H1 (cell line): ENCODE measurements at regions not wholly inside any gene's neighbourhood (a gene's known extent, or its start where the extent isn't known, plus 50 kb on each side); places are given as distances from the start of the nearest gene placed in this dataset.

Source experiments
- CTCF ChIA-PET: fragments of 300-600 bp; sonication (Branson Sonifier 250); formaldehyde crosslinking; loops from one replicate; lab custom pipeline; 2021; ENCODE audit not compliant: partially characterized antibody; lab: Charles Lee
- POLR2A ChIA-PET: fragments of 300-600 bp; sonication (Branson Sonifier 250); formaldehyde crosslinking; loops from one replicate; lab custom pipeline; 2021; ENCODE audit warnings: inconsistent platforms; ENCODE audit not compliant: partially characterized antibody; lab: Charles Lee
- DNase-seq, 2 experiments: peaks; one replicate each; pipeline versions ENCODE4 v3.0.0 to v3.0.0-alpha.2; 2010 to 2022; ENCODE audit warnings: low spot score in 2 of 2, low read depth in 1 of 2, mixed read lengths in 1 of 2
- FAIRE-seq: peaks from 2 replicates; lab custom pipeline; 2011; peaks lifted over from hg19 to GRCh38; lab: Jason Lieb, UNC
- H2AFZ ChIP-seq: 2 replicates; pipeline ENCODE4 v1.8.1; 2012; ENCODE audit warnings: low read length, inconsistent platforms
- H2AK5ac ChIP-seq: 2 replicates; pipeline ENCODE4 v1.6.1; 2013; ENCODE audit warnings: low read depth, low read length
- H2BK120ac ChIP-seq: replicated peaks from 2 replicates; pipeline ENCODE3; 2013; ENCODE audit warnings: low read depth, low read length, inconsistent platforms
- H2BK12ac ChIP-seq: 2 replicates; pipeline ENCODE4 v1.6.1; 2013; ENCODE audit warnings: low read depth, low read length
- H2BK15ac ChIP-seq: 2 replicates; pipeline ENCODE4 v1.6.1; 2013; ENCODE audit warnings: low read length
- H2BK20ac ChIP-seq: 2 replicates; pipeline ENCODE4 v1.6.1; 2013; ENCODE audit warnings: low read length
- H2BK5ac ChIP-seq: 2 replicates; pipeline ENCODE4 v1.6.1; 2013; ENCODE audit warnings: low read depth, low read length
- H3K14ac ChIP-seq: 2 replicates; pipeline ENCODE4 v1.6.1; 2013; ENCODE audit warnings: inconsistent platforms; ENCODE audit not compliant: insufficient read length
- H3K18ac ChIP-seq: 2 replicates; pipeline ENCODE4 v1.6.1; 2013; ENCODE audit warnings: low read length; ENCODE audit errors: extremely low read depth
- H3K23ac ChIP-seq: 2 replicates; pipeline ENCODE4 v1.6.1; 2013; ENCODE audit warnings: inconsistent platforms; ENCODE audit not compliant: insufficient read length
- H3K23me2 ChIP-seq: 2 replicates; pipeline ENCODE4 v1.6.1; 2013; ENCODE audit warnings: low read depth, low read length
- H3K27ac ChIP-seq: 2 replicates; pipeline ENCODE4 v1.6.1; 2011; ENCODE audit warnings: low read depth, low read length, inconsistent platforms
- H3K27me3 ChIP-seq, 4 experiments: replicated peaks in 1 of 4; 1 replicate in 1 of 4; 2 replicates in 3 of 4; pipeline versions ENCODE4 v1.6.1 to v1.8.1; 2011 to 2013; ENCODE audit warnings: low read length in 3 of 4, mild to moderate bottlenecking in 3 of 4, inconsistent platforms in 2 of 4, mixed read lengths in 2 of 4, moderate library complexity in 1 of 4; ENCODE audit not compliant: control insufficient read depth in 3 of 4, insufficient read depth in 3 of 4; ENCODE audit errors: extremely low read depth in 1 of 4
- H3K36me3 ChIP-seq, 4 experiments: 2 replicates each; pipeline versions ENCODE4 v1.6.1 to v1.8.1; 2011 to 2013; ENCODE audit warnings: mild to moderate bottlenecking in 4 of 4, low read length in 3 of 4, moderate library complexity in 2 of 4, control low read depth in 1 of 4, inconsistent platforms in 1 of 4; ENCODE audit not compliant: insufficient read depth in 4 of 4, control insufficient read depth in 2 of 4
- H3K4ac ChIP-seq: replicated peaks from 2 replicates; pipeline ENCODE3; 2013; ENCODE audit warnings: low read length, low read depth, mixed read lengths, inconsistent platforms; ENCODE audit not compliant: insufficient read length
- H3K4me1 ChIP-seq, 4 experiments: replicated peaks in 1 of 4; 1 replicate in 1 of 4; 2 replicates in 3 of 4; pipeline versions ENCODE4 v1.6.1 to v1.8.1; 2011 to 2013; ENCODE audit warnings: low read length in 3 of 4, inconsistent platforms in 2 of 4, mixed read lengths in 1 of 4; ENCODE audit not compliant: insufficient read depth in 4 of 4, control insufficient read depth in 3 of 4
- H3K4me2 ChIP-seq, 2 experiments: 2 replicates each; pipeline versions ENCODE4 v1.6.1 to v1.8.1; 2011 to 2013; ENCODE audit warnings: low read depth in 2 of 2, low read length in 2 of 2, control low read depth in 1 of 2, inconsistent platforms in 1 of 2, mild to moderate bottlenecking in 1 of 2; ENCODE audit not compliant: insufficient read depth in 1 of 2
- H3K4me3 ChIP-seq, 4 experiments: fragments of 200-600, 300-600 bp in 1 of 4; sonication (generic), shearing (Covaris generic), sonication (Bioruptor Twin) in 1 of 4; 2 replicates each; pipeline versions ENCODE4 v1.5.1 to v1.8.1; 2011 to 2016; ENCODE audit warnings: low read length in 4 of 4, low read depth in 3 of 4, control low read depth in 2 of 4, inconsistent platforms in 2 of 4, mild to moderate bottlenecking in 2 of 4, mixed read lengths in 1 of 4, moderate library complexity in 1 of 4; ENCODE audit not compliant: insufficient read depth in 2 of 4; ENCODE audit errors: extremely low read depth in 1 of 4
- H3K56ac ChIP-seq: replicated peaks from 2 replicates; pipeline ENCODE3; 2013; ENCODE audit warnings: low read depth, mild to moderate bottlenecking, mixed read lengths, low read length, inconsistent platforms; ENCODE audit not compliant: insufficient read length
- H3K79me1 ChIP-seq: 2 replicates; pipeline ENCODE4 v1.6.1; 2013; ENCODE audit warnings: low read depth, low read length, control low read depth
- H3K79me2 ChIP-seq, 2 experiments: 2 replicates each; pipeline versions ENCODE4 v1.6.1 to v1.8.1; 2012 to 2013; ENCODE audit warnings: low read length in 2 of 2, mild to moderate bottlenecking in 2 of 2, inconsistent platforms in 1 of 2; ENCODE audit not compliant: insufficient read depth in 2 of 2, control insufficient read depth in 1 of 2
- H3K9ac ChIP-seq, 4 experiments: replicated peaks in 1 of 4; 1 replicate in 1 of 4; 2 replicates in 3 of 4; pipeline versions ENCODE4 v1.6.1 to v1.8.1; 2011 to 2013; ENCODE audit warnings: low read depth in 3 of 4, low read length in 3 of 4, control low read depth in 2 of 4, mild to moderate bottlenecking in 2 of 4, moderate library complexity in 2 of 4, inconsistent platforms in 1 of 4; ENCODE audit errors: extremely low read depth in 1 of 4
- H3K9me3 ChIP-seq, 2 experiments: 2 replicates each; pipeline versions ENCODE4 v1.6.1 to v1.8.1; 2012 to 2013; ENCODE audit warnings: mild to moderate bottlenecking in 2 of 2, moderate library complexity in 2 of 2, control low read depth in 1 of 2, inconsistent platforms in 1 of 2, low read depth in 1 of 2, low read length in 1 of 2, mixed read lengths in 1 of 2; ENCODE audit not compliant: insufficient read depth in 2 of 2
- H4K20me1 ChIP-seq, 2 experiments: replicated peaks in 1 of 2; 2 replicates each; pipeline versions ENCODE3 to v1.8.1; 2011 to 2013; ENCODE audit warnings: inconsistent platforms in 2 of 2, low read length in 2 of 2, mild to moderate bottlenecking in 1 of 2; ENCODE audit not compliant: insufficient read depth in 2 of 2, control insufficient read depth in 1 of 2
- H4K5ac ChIP-seq: 2 replicates; pipeline ENCODE4 v1.6.1; 2013; ENCODE audit warnings: low read length, low read depth, mixed read lengths, inconsistent platforms; ENCODE audit not compliant: insufficient read length
- H4K8ac ChIP-seq: 2 replicates; pipeline ENCODE4 v1.8.0; 2013; ENCODE audit warnings: mild to moderate bottlenecking, moderate library complexity, low read length, inconsistent platforms; ENCODE audit not compliant: insufficient read depth; ENCODE audit errors: extremely low read depth
- H4K91ac ChIP-seq: replicated peaks from 2 replicates; pipeline ENCODE3; 2013; ENCODE audit warnings: low read length, mixed read lengths, inconsistent platforms; ENCODE audit not compliant: insufficient read length
- RFX5 ChIP-seq: IDR thresholded peaks from 2 replicates; pipeline ENCODE4 v1.6.1; 2011; ENCODE audit warnings: low read depth, low read length, improper control_type of control experiment, borderline replicate concordance
- RNF2 ChIP-seq: fragments of 200-900, 300-1000 bp; sonication (generic); IDR thresholded peaks from 2 replicates; pipeline ENCODE4 v1.7.1; 2016; ENCODE audit warnings: borderline replicate concordance, low read depth, mild to moderate bottlenecking, antibody characterized with exemption, low read length; ENCODE audit not compliant: poor library complexity, severe bottlenecking; ENCODE audit errors: missing control alignments
- RXRA ChIP-seq: IDR thresholded peaks from 2 replicates; pipeline ENCODE4 v1.6.1; 2011; ENCODE audit warnings: low read depth, mild to moderate bottlenecking, low read length, moderate library complexity; ENCODE audit not compliant: insufficient read depth
- SAP30 ChIP-seq: fragments of 300-600 bp; sonication (generic); IDR thresholded peaks from 2 replicates; pipeline ENCODE4 v1.7.1; 2012; ENCODE audit warnings: low read length, moderate library complexity, mild to moderate bottlenecking, inconsistent platforms; ENCODE audit not compliant: insufficient read depth, insufficient replicate concordance
- SIN3A ChIP-seq, 2 experiments: IDR thresholded peaks in 1 of 2; conservative IDR thresholded peaks in 1 of 2; 2 replicates each; pipeline ENCODE4 v1.6.1; 2011 to 2012; ENCODE audit warnings: low read length in 2 of 2, improper control_type of control experiment in 1 of 2, low read depth in 1 of 2, mild to moderate bottlenecking in 1 of 2
- SP2 ChIP-seq: IDR thresholded peaks from 2 replicates; pipeline ENCODE4 v1.6.1; 2012; ENCODE audit warnings: mild to moderate bottlenecking, low read length, inconsistent platforms
- TF ChIP-seq, protein P1 (sequence below): IDR thresholded peaks from 2 replicates; pipeline ENCODE4 v1.6.1; 2012; ENCODE audit warnings: inconsistent platforms

GRCh38 chr14:66133666-66134065 lies 352.5 kb upstream of the CCDC196 start:
- H3K4me1 ChIP-seq: no peaks in the 10 kb centered on the region
- H2BK20ac ChIP-seq: no peak overlapping the region
- H3K9ac ChIP-seq: no peak overlapping the region
- no peak overlapping the region for H2AK5ac ChIP-seq
- no peaks in the 10 kb centered on the region; the same call in 1 of the 2 replicates for H3K23me2 ChIP-seq
- H3K4me2 ChIP-seq: no peak overlapping the region
- no peak overlapping the region for H3K27ac ChIP-seq
- H2BK12ac ChIP-seq: no peak overlapping the region
- H3K14ac ChIP-seq: no peak overlapping the region
- H3K9me3 ChIP-seq: no peaks in the 10 kb centered on the region; a peak in 1 of 4 replicates
- no peak overlapping the region for H2BK15ac ChIP-seq
- CTCF ChIA-PET: no interaction called here
- H3K79me1 ChIP-seq: no peaks in the 10 kb centered on the region
- no peak for FAIRE-seq
- H3K18ac ChIP-seq: no peak overlapping the region
- no peak overlapping the region for H3K23ac ChIP-seq
- no peak overlapping the region for H3K4ac ChIP-seq
- no peak overlapping the region for H4K8ac ChIP-seq
- no peaks in the 10 kb centered on the region for H3K79me2 ChIP-seq
- TF ChIP-seq SIN3A (conservative IDR thresholded peaks at IDR 0.05 in 1 of 2, IDR thresholded peaks at IDR 0.05 in 1 of 2; ENCODE audit: low read depth in 1 of 2, low read length in 2 of 2) (no peak), RFX5 (no peak), SAP30 (no peak), RXRA (no peak), RNF2 (no peak), SP2 (no peak)
- TF ChIP-seq, protein P1, sequence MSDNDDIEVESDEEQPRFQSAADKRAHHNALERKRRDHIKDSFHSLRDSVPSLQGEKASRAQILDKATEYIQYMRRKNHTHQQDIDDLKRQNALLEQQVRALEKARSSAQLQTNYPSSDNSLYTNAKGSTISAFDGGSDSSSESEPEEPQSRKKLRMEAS: no peak
- TF ChIP-seq, all 59 proteins: peak for 0
- Histone ChIP-seq H4K5ac (no peak overlapping the region), H2BK5ac (no peak overlapping the region), H2AFZ (no peak overlapping the region), H4K20me1 (no peaks in the 10 kb centered on the region), H2BK120ac (no peak overlapping the region), H4K91ac (no peak overlapping the region), H3K36me3 (no peaks in the 10 kb centered on the region), H3K27me3 (no peaks in the 10 kb centered on the region), H3K4me3 (no peak overlapping the region), H3K56ac (no peak overlapping the region)
- DNase-seq: no peak
- POLR2A ChIA-PET: no interaction called here
